SKM-1 treated with dmso at 0.1 percent for 144 hours (cell line): ENCODE measurements at regions not wholly inside any gene's neighbourhood (a gene's known extent, or its start where the extent isn't known, plus 50 kb on each side); places are given as distances from the start of the nearest gene placed in this dataset.
"Not testable (repeated sequence)": the region's sequence is repeated elsewhere in the genome, so short reads cannot be mapped to it uniquely, and the experiment has no call there.

Experiments used
- DNase-seq: peaks from one replicate; lab custom pipeline; 2025; ENCODE audit not compliant: unreplicated experiment; lab: John Stamatoyannopoulos, UW

DNA sequence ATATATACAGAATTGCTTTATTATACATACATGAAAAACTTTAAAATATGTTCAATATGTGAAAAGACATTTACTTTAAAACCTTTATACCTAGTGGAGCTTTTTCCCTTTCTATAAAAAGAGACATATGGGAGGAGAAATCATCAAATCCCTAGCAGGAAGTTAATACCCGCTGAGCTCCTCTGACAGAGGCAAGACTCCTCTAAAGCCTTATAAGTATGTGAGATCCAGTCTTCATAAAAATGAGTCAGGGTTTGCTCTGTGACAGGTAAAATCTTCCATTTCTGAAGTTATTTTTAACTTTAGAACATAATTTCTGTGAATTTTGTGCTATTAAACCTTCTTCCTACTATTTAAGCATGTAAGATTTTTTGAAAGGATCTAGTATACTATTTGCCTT, 634.4 kb upstream of the AADAT start:
- no peak for DNase-seq

DNA sequence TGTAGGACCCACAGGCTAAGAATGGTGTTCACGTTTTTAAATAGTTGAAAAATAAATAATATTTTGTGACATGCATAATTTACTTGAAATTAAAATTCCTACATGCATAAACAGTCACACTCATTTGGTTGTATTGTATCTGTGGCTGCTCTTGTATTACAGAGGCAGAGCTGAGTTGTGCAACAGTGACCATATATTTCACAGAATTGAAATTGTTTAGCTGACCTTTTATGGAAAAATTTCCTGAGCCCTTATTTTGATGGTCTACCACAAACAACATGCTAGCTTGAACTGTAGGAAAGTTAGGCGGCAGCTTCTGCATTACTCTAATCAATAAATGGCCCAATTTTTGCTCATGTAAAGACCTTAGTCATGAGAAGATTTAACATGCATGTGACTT, 633.4 kb upstream of the AADAT start:
- no peak for DNase-seq

DNA sequence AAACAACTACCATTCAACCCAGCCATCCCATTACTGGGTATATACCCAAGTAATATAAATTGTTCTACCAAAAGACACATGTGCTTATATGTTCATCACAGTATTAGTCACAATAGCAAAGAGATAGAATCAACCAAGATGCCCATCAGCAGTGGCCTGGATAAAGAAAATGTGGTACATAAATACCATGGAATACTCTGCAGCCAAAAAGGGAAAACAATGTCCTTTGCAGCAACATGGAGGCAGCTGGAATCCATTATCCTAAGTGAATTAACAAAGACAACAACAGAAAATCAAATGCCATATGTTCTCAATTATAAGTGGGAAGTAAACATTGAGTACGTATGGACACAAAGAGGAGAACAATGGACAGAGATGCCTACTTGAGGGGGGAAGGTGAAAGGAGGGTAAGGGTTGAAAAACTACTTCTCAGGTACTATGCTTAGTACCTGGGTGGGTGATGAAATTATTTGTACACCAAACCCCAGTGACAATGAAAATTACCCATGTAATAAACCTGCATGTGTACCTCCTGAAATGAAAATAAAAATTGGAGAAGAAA, 632.1 kb upstream of the AADAT start:
- DNase-seq, result no peak

- no peak for DNase-seq
Observed at GRCh38 chr4:170716868-170717267, 627.1 kb upstream of the AADAT start.

DNA sequence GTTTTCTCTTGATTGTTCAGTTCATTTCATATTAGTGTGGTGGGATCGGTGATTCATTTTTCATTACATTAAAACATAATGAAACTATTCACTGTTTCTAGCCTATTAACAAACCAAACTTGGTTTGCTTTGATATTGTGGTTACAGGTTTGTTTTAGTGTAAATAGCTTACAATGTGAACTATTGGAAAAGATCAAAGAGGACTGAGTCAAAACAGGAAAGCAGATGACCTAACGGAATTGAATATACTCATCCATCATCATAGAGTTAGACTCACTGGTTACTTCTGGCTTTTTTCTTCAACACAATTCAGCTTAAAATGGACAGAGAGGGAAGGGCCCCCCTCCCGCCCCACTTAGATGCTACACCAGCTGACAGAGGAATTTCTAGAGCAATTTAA, 616.2 kb upstream of the AADAT start:
- no peak for DNase-seq

DNA sequence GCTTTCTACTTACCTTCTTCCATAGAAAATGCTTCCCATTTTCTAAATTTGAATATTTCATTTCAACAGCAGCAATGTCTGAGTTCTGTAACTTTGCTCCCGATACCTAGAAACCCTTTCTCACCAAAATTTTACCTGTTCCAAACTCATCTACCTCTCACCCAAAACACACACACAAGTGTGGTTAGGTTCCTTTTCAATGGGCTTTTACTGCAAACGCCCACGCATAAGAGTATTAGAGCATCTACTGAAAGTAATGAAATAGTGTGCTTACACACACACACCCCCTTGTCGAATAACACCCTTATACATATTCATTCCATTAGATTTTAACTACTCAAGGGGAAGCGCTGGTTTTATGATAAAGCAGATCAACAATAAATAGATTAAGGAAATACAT, 610.3 kb upstream of the AADAT start:
- DNase-seq, result no peak

- no peak for DNase-seq
Observed at GRCh38 chr4:170698334-170698733, 608.6 kb upstream of the AADAT start.

DNA sequence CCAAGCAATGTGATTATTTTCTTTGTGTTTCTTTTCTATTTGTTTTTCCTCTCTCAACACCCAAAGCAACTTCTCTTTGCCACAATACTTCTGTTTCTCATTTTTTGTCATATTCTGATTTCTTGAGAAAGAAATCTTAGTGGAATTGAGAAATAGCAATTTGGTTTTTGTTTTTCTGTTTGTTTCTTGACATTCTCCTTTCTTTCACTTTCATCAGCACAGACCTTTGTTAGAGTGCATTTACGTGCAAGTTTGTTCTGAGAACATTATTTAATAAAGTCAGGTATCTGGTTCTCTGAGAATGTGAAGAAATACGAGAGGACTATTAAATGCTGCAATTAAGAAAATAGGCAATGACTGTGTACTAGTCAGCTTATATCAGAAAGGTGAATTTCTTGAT, 608.1 kb upstream of the AADAT start:
- DNase-seq, result no peak

- DNase-seq, result no peak
Observed at GRCh38 chr4:170697045-170697444, 607.3 kb upstream of the AADAT start.

DNA sequence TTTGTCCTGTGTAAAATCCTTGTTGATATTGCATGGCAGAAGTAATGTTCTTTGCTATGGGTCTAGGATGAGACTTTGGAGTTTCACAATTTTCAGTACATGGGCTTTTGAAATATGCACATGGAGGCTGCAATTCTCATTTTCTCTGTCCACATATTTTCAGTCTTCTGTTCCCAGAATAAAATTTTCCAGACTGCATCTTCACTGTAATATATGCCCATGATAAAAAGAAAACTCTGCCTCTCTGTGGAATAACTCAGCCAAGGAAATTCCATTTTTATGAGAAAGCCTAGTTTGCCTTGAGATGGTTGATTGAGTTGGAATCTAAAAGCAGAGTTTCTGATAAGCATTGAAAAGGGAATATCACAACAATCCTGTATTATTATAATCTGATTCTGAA, 601.4 kb upstream of the AADAT start:
- DNase-seq, result no peak

- no peak for DNase-seq
Observed at GRCh38 chr4:170687751-170688150, 598.0 kb upstream of the AADAT start.

DNA sequence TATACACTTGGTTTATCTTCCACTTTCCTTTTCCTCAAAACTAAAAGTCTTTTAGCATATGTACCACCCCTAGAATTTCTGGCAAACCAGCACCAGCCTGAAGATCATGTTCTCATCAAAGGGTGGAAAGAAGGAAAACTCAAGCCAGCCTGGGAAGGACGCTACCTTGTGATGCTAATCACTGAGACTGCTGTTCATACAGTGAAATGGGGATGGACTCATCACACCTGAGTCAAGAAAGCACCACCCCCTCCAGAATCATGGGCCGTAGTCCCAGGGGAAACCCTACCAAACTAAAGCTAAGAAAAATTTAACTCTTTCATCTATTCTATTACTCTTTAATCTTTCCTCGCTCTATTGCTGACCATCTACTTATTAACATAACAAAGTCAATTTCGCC, 595.9 kb upstream of the AADAT start:
- not testable (repeated sequence) for DNase-seq

GRCh38 chr4:170682558-170683294, 593.0 kb upstream of the AADAT start:
- no peak for DNase-seq

GRCh38 chr4:170682087-170682486, 592.3 kb upstream of the AADAT start:
- not testable (repeated sequence) for DNase-seq

DNA sequence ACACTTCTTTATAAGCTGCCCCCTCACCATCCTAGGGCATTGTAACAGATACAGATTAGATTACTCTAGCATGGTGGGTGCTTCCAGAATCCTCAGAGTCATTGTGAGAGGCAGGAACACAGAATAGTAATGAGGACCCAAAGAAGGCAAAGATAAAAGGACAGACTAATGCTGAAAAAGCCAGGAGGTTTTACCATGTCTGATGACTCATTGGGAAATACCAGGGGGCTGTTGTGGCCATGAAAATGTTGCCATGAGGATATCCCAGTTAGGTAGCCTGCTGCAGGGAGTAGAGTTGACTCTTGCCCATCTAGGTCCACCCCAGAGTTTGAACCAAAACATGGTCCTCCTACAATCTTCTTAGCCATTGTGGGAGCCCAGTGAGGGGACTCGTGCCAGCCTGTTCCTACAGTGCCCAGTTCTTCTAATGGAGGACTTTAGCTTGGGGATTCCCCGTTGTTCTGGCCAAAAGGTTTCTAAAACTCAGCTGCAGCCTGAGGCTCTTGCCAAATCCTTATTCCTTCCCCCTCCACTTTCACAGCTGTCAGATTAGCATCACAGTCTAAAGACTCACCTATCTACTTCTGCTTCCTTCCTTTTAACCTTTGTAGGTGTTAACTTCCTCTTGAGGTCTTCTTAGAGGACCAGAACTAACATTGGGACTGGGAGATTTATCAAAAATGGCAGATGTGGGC, 586.0 kb upstream of the AADAT start:
- DNase-seq, result no peak

GRCh38 chr4:170674176-170674575, 584.4 kb upstream of the AADAT start:
- no peak for DNase-seq

DNA sequence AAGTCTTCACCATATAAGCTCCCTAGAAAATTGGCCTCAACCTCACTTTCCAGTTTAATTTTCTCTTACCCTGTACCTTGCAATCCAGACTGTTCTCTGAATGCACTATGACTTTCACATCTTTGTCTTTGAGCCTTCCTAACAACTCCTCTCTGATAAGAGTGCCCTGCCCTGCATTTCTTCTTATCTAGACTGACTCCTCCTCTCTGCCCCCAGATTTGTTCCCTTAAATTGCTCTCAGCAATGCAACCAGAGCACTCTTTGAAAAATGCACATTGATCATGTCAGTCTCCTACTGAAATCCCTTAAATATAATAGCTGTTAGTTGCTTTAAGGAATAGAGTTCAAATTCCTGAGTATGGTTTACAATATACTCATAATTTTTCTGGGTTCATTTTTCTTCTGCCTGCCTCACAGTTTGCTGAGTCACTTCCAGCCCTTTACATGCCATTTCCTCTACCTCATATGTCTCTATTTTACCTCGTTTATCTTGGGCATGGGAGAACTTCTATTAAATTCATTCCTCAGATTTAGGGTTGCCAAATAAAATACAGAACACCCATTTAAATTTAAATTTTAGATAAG, 582.7 kb upstream of the AADAT start:
- no peak for DNase-seq

DNA sequence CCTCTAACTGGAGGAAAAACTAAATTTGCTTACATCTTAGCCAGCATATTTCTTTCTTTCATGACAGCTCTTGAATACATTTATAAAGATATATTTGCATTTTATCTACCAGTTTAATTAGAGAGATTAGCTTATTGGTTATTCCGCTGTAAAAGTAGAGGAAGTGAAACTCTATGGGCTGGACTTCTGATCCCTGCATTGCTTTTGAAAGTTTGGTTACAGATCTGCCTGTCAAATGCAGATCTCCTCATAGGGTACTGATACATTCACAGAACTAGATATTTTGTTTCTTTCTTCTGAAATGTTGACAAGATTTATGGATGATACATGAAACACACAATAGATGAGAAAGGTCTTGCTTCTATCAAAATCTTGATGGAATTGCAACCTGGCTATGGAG, 581.4 kb upstream of the AADAT start:
- DNase-seq, result no peak

- no peak for DNase-seq
Observed at GRCh38 chr4:170667814-170668213, 578.1 kb upstream of the AADAT start.

GRCh38 chr4:170666909-170667308, 577.2 kb upstream of the AADAT start:
- no peak for DNase-seq

GRCh38 chr4:170662250-170662649, 572.5 kb upstream of the AADAT start:
- DNase-seq, result no peak

DNA sequence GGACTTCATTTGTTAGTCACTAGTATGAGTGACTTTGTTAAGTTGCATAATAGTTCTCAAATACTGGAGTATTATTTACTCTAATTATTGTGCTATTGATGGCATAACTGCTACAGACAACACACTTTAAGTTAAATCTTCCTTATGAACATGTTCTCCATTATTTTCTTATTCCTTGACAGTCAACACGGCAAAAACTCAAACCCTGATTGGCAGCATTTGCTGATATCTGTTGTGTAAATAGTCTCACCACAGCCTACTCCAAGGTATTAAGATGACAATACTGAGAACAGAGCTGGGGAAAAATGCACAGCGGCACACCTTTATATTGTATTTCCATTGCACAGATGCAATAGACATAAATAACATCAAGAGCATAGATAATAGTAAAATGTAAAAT, 568.0 kb upstream of the AADAT start:
- DNase-seq, result no peak
